Testis (tissue), 2 donors: ENCODE measurements at regions not wholly inside any gene's neighbourhood (a gene's known extent, or its start where the extent isn't known, plus 50 kb on each side); places are given as distances from the start of the nearest gene placed in this dataset.

Source experiments
- DNase-seq: peaks from one replicate; pipeline ENCODE4 v3.0.0-alpha.2; 2019
- H3K27ac ChIP-seq, 2 donors: fragments of 200-600 bp; sonication (generic); one replicate each; pipeline ENCODE4 v1.5.1; 2019
- H3K27me3 ChIP-seq: fragments of 200-600 bp; sonication (generic); one replicate; pipeline ENCODE4 v1.5.1; 2019
- H3K36me3 ChIP-seq: fragments of 200-600 bp; sonication (generic); one replicate; pipeline ENCODE4 v1.5.1; 2017; ENCODE audit warnings: low read depth; ENCODE audit errors: missing control alignments
- H3K4me1 ChIP-seq: fragments of 200-600 bp; sonication (generic); one replicate; pipeline ENCODE4 v1.5.1; 2019
- H3K4me3 ChIP-seq, 2 donors: fragments of 200-600 bp; sonication (generic); one replicate each; pipeline ENCODE4 v1.5.1; 2017 to 2019
- H3K9me3 ChIP-seq: fragments of 200-600 bp; sonication (generic); one replicate; pipeline ENCODE4 v1.5.1; 2017
- POLR2A ChIP-seq: fragments of 450-650 bp; IDR thresholded peaks from one replicate; pipeline ENCODE4 v1.6.1; 2017; ENCODE audit warnings: antibody characterized with exemption, mild to moderate bottlenecking, moderate library complexity
- WGBS, 2 donors: methylation state at CpG; one replicate each; pipeline ENCODE4 v1.1.5; 2018; 5-methylcytosine and 5-hydroxymethylcytosine counted together
- intact Hi-C: fragments of 100-400 bp; cut with DNase I; formaldehyde crosslinking; loops from one replicate; pipeline ENCODE4 v1.15.1; 2023; ENCODE audit warnings: low total_unique reads
- TF ChIP-seq, protein P1 (sequence below), 3 experiments: fragments of 450-650 bp in 2 of 3; fragments of 200-600 bp in 1 of 3; sonication (generic) in 1 of 3; IDR thresholded peaks; one replicate each; pipeline ENCODE4 v1.5.1; 2016 to 2019; ENCODE audit warnings: antibody characterized with exemption in 3 of 3, mild to moderate bottlenecking in 2 of 3, moderate library complexity in 1 of 3

- Histone ChIP-seq H3K4me1 (no peaks in the 10 kb centered on the region), H3K4me3 (no peak overlapping the region), H3K36me3 (no peaks in the 10 kb centered on the region), H3K9me3 (no peaks in the 10 kb centered on the region), H3K27ac (no peak overlapping the region), H3K27me3 (no peaks in the 10 kb centered on the region)
- intact Hi-C loops, result no loop called here
- 39 to 42% methylated on average over 31 to 35 of the region's 35 CpGs for WGBS, 2 donors
- no peak for TF ChIP-seq POLR2A
- no peak for DNase-seq
These were observed 578.5 kb downstream of the ALG10 start for GRCh38 chr12:34600592-34601462.

DNA sequence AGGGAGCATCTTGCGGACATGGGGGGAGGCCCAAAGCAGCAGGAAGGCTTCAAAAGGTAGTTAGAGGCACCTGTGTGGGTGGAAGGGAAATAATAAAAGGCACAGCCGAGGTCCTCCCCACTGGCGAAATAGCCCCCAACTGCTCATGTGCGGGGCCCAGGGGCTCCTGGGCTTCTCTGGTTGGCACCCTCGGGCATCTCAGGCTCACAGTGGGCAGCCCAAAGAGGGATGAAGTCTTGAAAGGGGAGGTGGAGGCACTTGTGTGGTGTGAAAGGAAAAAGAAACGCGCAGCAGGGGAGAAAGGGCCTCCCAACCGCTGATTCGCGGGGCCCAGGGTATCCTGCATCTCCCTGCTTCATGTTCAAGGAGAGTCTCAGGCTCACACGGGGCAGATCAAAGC is 579.4 kb downstream of the ALG10 start:
- no peaks in the 10 kb centered on the region for H3K9me3 ChIP-seq
- no peak for DNase-seq
- TF ChIP-seq, protein P1, sequence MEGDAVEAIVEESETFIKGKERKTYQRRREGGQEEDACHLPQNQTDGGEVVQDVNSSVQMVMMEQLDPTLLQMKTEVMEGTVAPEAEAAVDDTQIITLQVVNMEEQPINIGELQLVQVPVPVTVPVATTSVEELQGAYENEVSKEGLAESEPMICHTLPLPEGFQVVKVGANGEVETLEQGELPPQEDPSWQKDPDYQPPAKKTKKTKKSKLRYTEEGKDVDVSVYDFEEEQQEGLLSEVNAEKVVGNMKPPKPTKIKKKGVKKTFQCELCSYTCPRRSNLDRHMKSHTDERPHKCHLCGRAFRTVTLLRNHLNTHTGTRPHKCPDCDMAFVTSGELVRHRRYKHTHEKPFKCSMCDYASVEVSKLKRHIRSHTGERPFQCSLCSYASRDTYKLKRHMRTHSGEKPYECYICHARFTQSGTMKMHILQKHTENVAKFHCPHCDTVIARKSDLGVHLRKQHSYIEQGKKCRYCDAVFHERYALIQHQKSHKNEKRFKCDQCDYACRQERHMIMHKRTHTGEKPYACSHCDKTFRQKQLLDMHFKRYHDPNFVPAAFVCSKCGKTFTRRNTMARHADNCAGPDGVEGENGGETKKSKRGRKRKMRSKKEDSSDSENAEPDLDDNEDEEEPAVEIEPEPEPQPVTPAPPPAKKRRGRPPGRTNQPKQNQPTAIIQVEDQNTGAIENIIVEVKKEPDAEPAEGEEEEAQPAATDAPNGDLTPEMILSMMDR (IDR thresholded peaks at IDR 0.05), result no peak
- TF ChIP-seq POLR2A, result no peak
- 39 to 40% methylated on average over 11 of the region's 11 CpGs for WGBS, 2 donors
- H3K27me3 ChIP-seq, result no peaks in the 10 kb centered on the region
- intact Hi-C loops, result no loop called here
- no peaks in the 10 kb centered on the region for H3K4me1 ChIP-seq
- no peaks in the 10 kb centered on the region for H3K36me3 ChIP-seq
- H3K27ac ChIP-seq, result no peak overlapping the region
- H3K4me3 ChIP-seq, result no peak overlapping the region

GRCh38 chr12:34602213-34602940 is 580.1 kb downstream of the ALG10 start:
- H3K4me1 ChIP-seq, result no peaks in the 10 kb centered on the region
- no peaks in the 10 kb centered on the region for H3K9me3 ChIP-seq
- intact Hi-C loops, result no loop called here
- no peaks in the 10 kb centered on the region for H3K27me3 ChIP-seq
- no peak for TF ChIP-seq POLR2A
- TF ChIP-seq, protein P1 (IDR thresholded peaks at IDR 0.05), result no peak
- H3K27ac ChIP-seq, result no peak overlapping the region
- H3K36me3 ChIP-seq, result no peaks in the 10 kb centered on the region
- DNase-seq, result no peak
- WGBS, 2 donors, result 52 to 55% methylated on average over 22 of the region's 22 CpGs
- no peak overlapping the region for H3K4me3 ChIP-seq

GRCh38 chr12:34603382-34604035 is 581.2 kb downstream of the ALG10 start:
- Histone ChIP-seq H3K27ac (no peak overlapping the region), H3K4me3 (no peak overlapping the region), H3K27me3 (no peaks in the 10 kb centered on the region), H3K4me1 (no peaks in the 10 kb centered on the region), H3K9me3 (no peaks in the 10 kb centered on the region), H3K36me3 (no peaks in the 10 kb centered on the region)
- TF ChIP-seq, protein P1 (IDR thresholded peaks at IDR 0.05), result no peak
- TF ChIP-seq POLR2A, result no peak
- 45 to 52% methylated on average over 21 of the region's 21 CpGs for WGBS, 2 donors
- no peak for DNase-seq
- intact Hi-C loops, result no loop called here

GRCh38 chr12:34604227-34604626 is 581.9 kb downstream of the ALG10 start:
- no peak for DNase-seq
- no peaks in the 10 kb centered on the region for H3K9me3 ChIP-seq
- intact Hi-C loops, result no loop called here

More at GRCh38 chr12:34604227-34604626, 581.9 kb downstream of the ALG10 start:
- no peaks in the 10 kb centered on the region for H3K4me1 ChIP-seq
- H3K36me3 ChIP-seq, result no peaks in the 10 kb centered on the region
- H3K27ac ChIP-seq, result no peak overlapping the region
- H3K4me3 ChIP-seq, result no peak overlapping the region
- TF ChIP-seq, protein P1 (IDR thresholded peaks at IDR 0.05), result no peak
- TF ChIP-seq POLR2A, result no peak
- 21 to 25% methylated on average over 6 to 7 of the region's 7 CpGs for WGBS, 2 donors
- H3K27me3 ChIP-seq, result no peaks in the 10 kb centered on the region
